ENCODE measurements at regions not wholly inside any gene's neighbourhood (a gene's known extent, or its start where the extent isn't known, plus 50 kb on each side); places are given as distances from the start of the nearest gene placed in this dataset.
"Not testable (repeated sequence)": the region's sequence is repeated elsewhere in the genome, so short reads cannot be mapped to it uniquely, and the experiment has no call there.

DNA sequence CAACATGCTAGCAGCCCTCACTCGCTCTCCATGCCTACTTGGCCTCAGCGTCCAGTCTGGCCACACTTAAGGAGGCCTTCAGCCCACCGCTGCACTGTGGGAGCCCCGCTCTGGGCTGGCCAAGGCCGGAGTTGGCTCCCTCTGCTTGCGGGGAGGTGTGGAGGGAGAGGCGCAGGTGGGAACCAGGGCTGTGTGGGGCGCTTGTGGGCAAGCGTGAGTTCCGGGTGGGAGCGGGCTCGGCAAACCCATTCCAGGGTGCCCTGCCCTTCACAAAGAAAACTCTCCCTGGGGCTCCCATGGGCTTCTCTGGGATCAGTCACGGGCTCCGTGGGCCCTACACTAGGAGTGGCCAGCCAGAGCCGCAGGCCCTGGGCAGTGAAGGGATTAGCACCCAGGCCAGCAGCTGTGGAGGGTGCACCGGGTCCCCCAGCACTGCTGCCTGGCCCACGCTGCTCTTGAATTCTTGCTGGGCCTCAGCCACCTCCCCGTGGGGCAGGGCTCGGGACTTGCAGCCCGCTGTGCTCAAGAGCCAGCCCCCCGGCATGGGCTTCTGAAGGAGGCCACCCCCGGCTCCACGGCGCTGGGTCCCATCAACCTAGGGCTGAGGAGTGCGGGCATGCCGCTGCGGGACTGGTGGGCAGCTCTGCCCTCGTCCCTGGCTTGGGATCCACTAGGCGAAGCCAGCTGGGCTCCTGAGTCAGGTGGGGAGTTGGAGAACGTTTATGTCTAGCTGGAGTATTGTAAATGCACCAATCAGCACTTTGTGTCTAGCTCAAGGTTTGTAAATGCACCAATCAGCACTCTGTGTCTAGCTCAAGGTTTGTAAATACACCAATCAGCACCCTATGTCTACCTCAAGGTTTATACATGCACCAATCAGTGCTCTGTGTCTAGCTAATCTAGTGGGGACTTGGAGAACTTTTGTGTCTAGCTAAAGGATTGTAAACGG lies 273.6 kb upstream of the SULF2 start:
- no peak for DNase-seq

DNA sequence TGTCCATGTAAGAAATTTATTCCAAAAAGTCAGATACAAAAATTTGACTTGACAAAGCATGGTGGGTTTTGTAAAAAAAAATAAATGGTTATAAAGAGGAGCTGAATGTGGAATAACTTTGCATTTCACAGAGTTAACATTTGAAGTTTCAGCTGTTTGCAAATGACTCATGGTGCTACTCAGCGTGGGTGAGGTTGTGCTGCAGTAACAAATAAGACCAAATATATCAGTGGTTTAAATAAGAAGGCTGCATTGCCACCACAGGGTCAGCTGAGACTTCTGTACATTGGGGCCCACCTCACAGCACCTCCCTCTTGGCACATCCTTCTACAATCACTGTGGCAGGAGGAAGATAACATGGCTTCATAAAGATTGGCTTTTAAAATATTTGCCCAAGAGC lies 272.5 kb upstream of the SULF2 start:
- DNase-seq, result no peak

DNA sequence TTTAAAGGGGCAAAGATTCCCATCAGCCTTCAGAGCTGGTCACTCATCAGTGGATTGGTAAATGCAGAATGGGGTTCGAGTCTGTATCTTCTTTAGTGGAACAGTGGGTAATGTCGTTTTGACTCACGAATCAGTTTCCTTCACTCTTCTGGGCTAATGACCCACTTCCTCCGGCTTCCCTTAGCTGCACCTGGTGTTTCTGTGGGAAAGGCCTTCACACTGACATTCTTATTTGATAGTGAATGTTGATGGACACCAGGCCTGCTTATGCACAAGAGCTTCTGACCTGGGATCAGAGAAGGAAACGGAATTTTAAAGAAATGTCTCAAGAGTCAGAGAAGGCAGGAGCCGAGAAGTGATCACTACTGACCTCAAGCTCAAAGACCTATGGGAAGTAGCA lies 272.0 kb upstream of the SULF2 start:
- no peak for DNase-seq

GRCh38 chr20:48056218-48056617 lies 270.9 kb upstream of the SULF2 start:
- no peak for DNase-seq

- DNase-seq, result no peak
These were observed 268.8 kb upstream of the SULF2 start for GRCh38 chr20:48054051-48054450.

GRCh38 chr20:48052475-48052835 lies 267.2 kb upstream of the SULF2 start:
- DNase-seq, result no peak

DNA sequence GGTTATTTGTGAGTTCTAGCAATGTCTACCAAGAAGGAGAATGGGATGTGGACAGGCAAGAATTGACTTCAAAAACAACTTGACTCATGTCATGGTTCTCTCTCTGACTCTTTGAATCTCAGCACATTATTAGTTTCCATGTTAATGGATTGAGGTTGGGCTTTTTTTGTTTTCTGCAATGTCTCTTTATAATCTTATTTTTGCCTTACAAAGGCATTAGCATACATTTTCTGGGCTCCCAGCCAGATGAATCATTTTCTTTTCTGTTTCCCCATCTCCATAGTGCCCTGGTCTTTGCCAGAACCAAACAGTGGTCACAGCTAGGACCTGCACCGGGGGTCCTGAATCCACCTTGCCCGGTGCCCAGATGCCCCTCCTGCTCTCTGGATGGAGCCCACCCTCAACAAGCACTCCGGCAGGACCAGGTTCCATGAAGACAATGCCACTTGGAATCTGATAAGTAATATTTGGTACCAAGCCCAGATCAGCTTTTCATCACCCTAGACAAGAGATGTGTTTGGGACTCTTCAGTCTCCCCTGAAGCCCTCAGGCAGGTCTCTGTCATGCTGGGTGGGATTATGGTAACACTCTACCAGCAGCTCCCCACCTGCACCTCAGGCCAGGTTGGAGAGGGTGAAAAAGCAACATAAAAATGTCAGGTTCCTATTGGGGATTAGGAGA lies 266.7 kb upstream of the SULF2 start:
- no peak for DNase-seq

DNA sequence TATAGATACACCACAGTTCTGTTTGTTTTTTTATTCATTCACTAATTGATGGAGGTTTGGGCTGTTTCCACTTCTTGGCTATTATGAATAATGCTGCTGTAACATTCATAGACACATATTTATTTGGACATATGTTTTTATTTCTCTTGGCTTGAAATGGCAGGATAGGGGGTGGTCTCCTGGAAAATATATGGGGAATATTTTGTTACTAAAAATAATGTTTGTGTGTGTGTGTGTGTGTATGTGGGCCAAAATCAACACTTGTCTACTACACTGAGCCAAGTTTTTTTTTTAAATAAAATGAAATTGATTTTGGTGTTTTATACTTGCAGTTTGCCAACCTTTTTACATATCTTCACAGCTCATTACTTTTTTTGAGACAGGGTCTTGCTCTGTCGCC lies 264.4 kb upstream of the SULF2 start:
- DNase-seq, result no peak

GRCh38 chr20:48049171-48049570 lies 263.9 kb upstream of the SULF2 start:
- no peak for DNase-seq

DNA sequence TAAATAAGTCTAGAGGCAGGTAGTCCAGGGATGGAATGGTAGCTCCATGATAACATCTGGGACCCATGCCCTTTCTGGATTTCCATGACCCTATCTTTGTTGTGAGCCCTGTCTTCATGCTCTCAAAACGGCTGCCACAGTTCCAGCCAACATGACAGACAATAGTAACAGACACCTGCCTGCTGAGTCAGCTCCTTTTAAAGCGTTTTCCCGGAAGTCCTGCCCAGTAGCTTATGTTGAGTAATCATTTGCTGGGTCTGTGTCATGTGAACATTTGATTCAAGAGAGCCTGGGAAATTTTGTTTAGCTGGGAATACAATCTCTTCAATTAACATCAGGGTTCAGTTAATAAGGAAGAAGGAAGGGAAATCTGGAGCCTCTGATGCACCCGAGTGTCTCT lies 262.2 kb upstream of the SULF2 start:
- DNase-seq, result no peak

DNA sequence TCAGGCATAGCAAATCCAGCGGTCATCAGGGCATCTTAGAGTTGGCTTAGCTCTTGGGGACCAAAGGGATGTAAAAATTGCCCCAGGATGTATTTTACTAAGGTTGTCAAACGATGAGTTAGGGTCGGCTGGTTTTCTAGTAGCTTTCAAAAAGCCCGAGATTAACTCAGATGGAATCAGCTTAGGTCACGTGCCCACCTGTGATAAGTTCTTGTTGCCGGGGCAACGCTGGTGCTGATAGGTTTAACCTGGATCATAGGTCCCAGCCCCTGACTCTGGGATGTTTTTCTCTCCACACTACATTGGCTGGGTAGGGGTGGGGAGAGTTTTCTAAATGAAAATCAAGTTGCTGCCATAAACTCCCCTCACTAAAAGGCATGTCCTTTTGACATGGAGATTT lies 257.3 kb upstream of the SULF2 start:
- DNase-seq, result no peak

DNA sequence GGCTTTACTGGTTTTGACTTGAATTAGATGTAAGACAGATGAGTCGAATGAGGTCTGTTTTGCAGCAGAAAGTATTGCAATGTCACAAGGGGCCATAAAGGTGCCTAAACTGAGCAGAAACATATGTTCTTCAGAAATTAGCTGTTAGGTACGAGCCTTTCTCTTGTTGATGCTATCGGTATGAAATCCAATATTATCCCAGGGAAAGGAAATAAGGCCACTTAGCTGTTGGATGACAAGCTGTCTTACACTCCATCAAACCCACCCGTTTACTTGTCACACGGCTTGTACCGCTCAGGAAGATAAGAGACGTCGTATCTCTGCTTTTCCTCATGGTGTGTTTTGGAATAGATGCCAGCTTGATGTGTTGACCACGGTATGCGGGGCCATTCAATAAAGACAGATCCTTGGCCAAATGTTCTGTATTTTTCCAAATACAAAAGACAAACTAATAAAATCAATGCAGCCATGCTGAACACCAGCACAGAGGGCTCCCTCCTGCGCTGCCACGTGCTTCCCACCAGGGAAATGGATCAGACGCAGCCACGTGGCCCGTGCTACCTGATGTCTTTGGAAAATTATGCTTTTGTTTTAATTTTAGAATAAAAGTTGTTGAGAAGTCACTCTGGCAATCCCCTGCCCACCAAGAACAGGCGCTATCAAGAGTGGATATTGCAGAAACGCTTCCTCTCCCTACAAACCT lies 255.9 kb upstream of the SULF2 start:
- DNase-seq, result no peak

GRCh38 chr20:48040491-48040890 lies 255.2 kb upstream of the SULF2 start:
- DNase-seq, result no peak

- DNase-seq, result no peak
These were observed 254.8 kb upstream of the SULF2 start for GRCh38 chr20:48040051-48040450.

- no peak for DNase-seq
These were observed 254.2 kb upstream of the SULF2 start for GRCh38 chr20:48039514-48039913.

GRCh38 chr20:48038713-48039112 lies 253.4 kb upstream of the SULF2 start:
- no peak for DNase-seq

DNA sequence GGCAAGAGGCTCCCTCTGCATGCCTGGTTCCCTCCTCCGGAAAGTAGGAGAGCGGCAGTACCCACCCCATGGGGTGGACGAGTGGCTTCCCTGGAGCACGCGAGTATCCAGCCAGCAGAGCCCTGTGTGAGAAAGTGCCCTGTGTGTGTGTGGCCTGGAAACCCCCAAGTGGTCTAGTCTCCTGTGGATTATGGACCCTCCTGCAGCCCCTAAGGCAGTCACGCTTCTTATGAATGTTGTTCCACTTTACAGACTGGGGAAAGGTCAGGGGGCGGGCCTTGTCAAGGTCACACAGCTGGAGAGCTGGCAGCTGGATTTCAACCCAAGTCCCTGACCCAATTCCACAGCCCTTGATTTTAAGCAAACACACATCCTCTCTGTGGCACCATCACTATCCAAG lies 252.5 kb upstream of the SULF2 start:
- DNase-seq, result not testable (repeated sequence)

- DNase-seq, result no peak
These were observed 250.9 kb upstream of the SULF2 start for GRCh38 chr20:48035961-48036731.

DNA sequence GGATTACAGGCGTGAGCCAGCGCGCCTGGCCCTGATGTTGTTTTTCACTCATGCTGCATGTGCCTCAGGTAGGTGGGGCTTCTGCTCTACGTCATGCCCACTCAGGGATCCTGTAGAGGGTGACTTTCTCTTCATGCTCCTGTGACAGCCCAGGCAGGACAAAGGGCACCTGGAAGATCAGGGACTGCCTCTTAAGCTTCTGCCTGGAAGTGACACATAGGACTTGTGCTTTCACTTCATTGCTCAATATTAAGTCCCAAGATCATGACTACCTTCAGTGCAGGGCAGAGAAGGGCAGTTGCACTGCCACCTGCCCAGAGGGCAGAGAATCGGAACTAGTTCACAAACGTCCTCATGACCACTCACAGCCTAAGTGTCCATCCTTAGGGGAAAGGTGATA lies 249.5 kb upstream of the SULF2 start:
- DNase-seq, result no peak

DNA sequence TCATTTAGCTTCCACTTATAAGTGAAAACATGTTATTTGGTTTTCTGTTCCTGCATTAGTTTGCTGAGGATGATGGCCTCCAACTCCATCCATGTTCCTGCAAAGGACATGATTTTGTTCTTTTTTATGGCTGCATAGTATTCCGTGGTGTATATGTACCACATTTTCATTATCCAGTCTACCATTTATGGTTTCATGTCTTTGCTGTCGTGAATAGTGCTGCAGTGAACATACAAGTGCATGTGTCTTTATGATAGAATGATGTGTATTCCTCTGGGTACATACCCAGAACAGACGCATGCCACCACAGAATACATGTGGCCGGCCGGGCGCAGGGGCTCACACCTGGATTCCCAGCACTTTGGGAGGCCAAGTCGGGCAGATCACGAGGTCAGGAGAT lies 247.7 kb upstream of the SULF2 start:
- DNase-seq, result not testable (repeated sequence)

GRCh38 chr20:48031122-48031521 lies 245.8 kb upstream of the SULF2 start:
- DNase-seq, result no peak

GRCh38 chr20:48026981-48027592 lies 241.8 kb upstream of the SULF2 start:
- DNase-seq, result no peak

DNA sequence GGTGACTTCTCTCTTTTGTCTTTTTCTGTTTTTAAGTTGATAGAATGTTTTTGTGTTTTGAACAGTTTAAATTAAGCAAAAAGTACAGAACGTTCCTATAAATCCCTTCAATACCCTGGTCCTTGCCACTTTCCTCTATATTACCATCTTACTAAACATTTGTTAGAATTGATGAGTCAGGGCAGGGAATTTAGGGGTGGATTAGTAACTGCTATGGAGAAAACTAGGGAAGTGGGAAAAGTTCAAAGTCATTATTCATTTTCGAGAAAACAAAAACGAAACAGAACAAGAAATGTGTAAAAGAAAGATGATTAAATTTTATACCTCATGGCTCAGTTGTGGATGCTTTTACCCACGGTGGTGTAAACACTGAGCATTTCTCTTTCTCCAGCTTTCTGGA lies 240.4 kb upstream of the SULF2 start:
- no peak for DNase-seq
